Stimulated activated memory B cell treated with anti-CD40 and anti-IgM and Interleukin-4, amounts not matched to agents 10 μg/mL and 1 μg/mL and 100 μg/mL, for 72 hours (primary cell): ENCODE measurements at regions not wholly inside any gene's neighbourhood (a gene's known extent, or its start where the extent isn't known, plus 50 kb on each side); places are given as distances from the start of the nearest gene placed in this dataset.

ENCODE experiments used
- ATAC-seq: fragments of 150-1000 bp; cut with Tn5 transposase; 2 replicates; pipeline ENCODE4 v1.10.0; 2021
- H3K27ac Mint-ChIP-seq: one replicate; pipeline ENCODE4 v1.8.0; 2022; ENCODE audit warnings: mild to moderate bottlenecking, mixed read lengths
- H3K27me3 Mint-ChIP-seq: one replicate; pipeline ENCODE4 v1.8.0; 2022; ENCODE audit warnings: mixed read lengths
- H3K36me3 Mint-ChIP-seq: one replicate; pipeline ENCODE4 v1.8.0; 2022; ENCODE audit warnings: mixed read lengths
- H3K4me1 Mint-ChIP-seq: one replicate; pipeline ENCODE4 v1.8.0; 2022; ENCODE audit warnings: mixed read lengths
- H3K4me3 Mint-ChIP-seq: one replicate; pipeline ENCODE4 v1.8.0; 2022; ENCODE audit warnings: mild to moderate bottlenecking, moderate library complexity, mixed read lengths
- H3K9me3 Mint-ChIP-seq: one replicate; pipeline ENCODE4 v1.8.0; 2022; ENCODE audit warnings: mixed read lengths

- H3K36me3 Mint-ChIP-seq, result no peaks in the 10 kb centered on the region
- no peaks in the 10 kb centered on the region for H3K27me3 Mint-ChIP-seq
- H3K4me1 Mint-ChIP-seq, result no peaks in the 10 kb centered on the region
- ATAC-seq, result no peak
- H3K27ac Mint-ChIP-seq, result no peak overlapping the region
- H3K9me3 Mint-ChIP-seq, result peaks cover 5% of the 10 kb centered on the region
- H3K4me3 Mint-ChIP-seq, result no peak overlapping the region
Measured at GRCh38 chr6:98137391-98137790, 697.0 kb upstream of the POU3F2 start.

- H3K4me3 Mint-ChIP-seq, result no peak overlapping the region
- no peak overlapping the region for H3K27ac Mint-ChIP-seq
- H3K4me1 Mint-ChIP-seq, result no peaks in the 10 kb centered on the region
- H3K36me3 Mint-ChIP-seq, result peaks cover 5% of the 10 kb centered on the region
- H3K27me3 Mint-ChIP-seq, result no peaks in the 10 kb centered on the region
- ATAC-seq, result no peak
- H3K9me3 Mint-ChIP-seq, result peaks cover 20% of the 10 kb centered on the region
Measured at GRCh38 chr6:98142839-98143238, 691.5 kb upstream of the POU3F2 start.

- Mint-ChIP-seq H3K4me1 (no peaks in the 10 kb centered on the region), H3K36me3 (peaks cover 5% of the 10 kb centered on the region), H3K27ac (no peak overlapping the region), H3K27me3 (no peaks in the 10 kb centered on the region), H3K4me3 (no peak overlapping the region), H3K9me3 (peaks cover 18% of the 10 kb centered on the region)
- no peak for ATAC-seq
Measured at GRCh38 chr6:98146656-98147055, 687.7 kb upstream of the POU3F2 start.

- Mint-ChIP-seq H3K9me3 (peaks cover 7% of the 10 kb centered on the region), H3K27me3 (no peaks in the 10 kb centered on the region), H3K36me3 (no peaks in the 10 kb centered on the region), H3K27ac (no peak overlapping the region), H3K4me1 (no peaks in the 10 kb centered on the region), H3K4me3 (no peak overlapping the region)
- no peak for ATAC-seq
Measured at GRCh38 chr6:98156580-98156979, 677.8 kb upstream of the POU3F2 start.

GRCh38 chr6:98179606-98180005 is 654.8 kb upstream of the POU3F2 start:
- peaks cover 11% of the 10 kb centered on the region for H3K9me3 Mint-ChIP-seq

GRCh38 chr6:98200084-98200483 is 634.3 kb upstream of the POU3F2 start:
- Mint-ChIP-seq H3K36me3 (no peaks in the 10 kb centered on the region), H3K9me3 (peaks cover 5% of the 10 kb centered on the region), H3K4me1 (no peaks in the 10 kb centered on the region), H3K27me3 (no peaks in the 10 kb centered on the region), H3K27ac (no peak overlapping the region), H3K4me3 (no peak overlapping the region)
- no peak for ATAC-seq

More at GRCh38 chr6:98179606-98180005, 654.8 kb upstream of the POU3F2 start:
- Mint-ChIP-seq H3K36me3 (no peaks in the 10 kb centered on the region), H3K27me3 (no peaks in the 10 kb centered on the region), H3K4me3 (no peak overlapping the region), H3K27ac (no peak overlapping the region), H3K4me1 (no peaks in the 10 kb centered on the region)
- peak; percentile 47 for ATAC-seq

- H3K36me3 Mint-ChIP-seq, result no peaks in the 10 kb centered on the region
- H3K4me1 Mint-ChIP-seq, result no peaks in the 10 kb centered on the region
- H3K4me3 Mint-ChIP-seq, result no peak overlapping the region
- ATAC-seq, result no peak
- H3K27me3 Mint-ChIP-seq, result no peaks in the 10 kb centered on the region
- peaks cover 3% of the 10 kb centered on the region for H3K9me3 Mint-ChIP-seq
- no peak overlapping the region for H3K27ac Mint-ChIP-seq
Measured at GRCh38 chr6:98203170-98203806, 631.1 kb upstream of the POU3F2 start.

- no peaks in the 10 kb centered on the region for H3K27me3 Mint-ChIP-seq
- H3K4me1 Mint-ChIP-seq, result no peaks in the 10 kb centered on the region
- H3K9me3 Mint-ChIP-seq, result no peaks in the 10 kb centered on the region
- no peak overlapping the region for H3K4me3 Mint-ChIP-seq
- no peak overlapping the region for H3K27ac Mint-ChIP-seq
- no peaks in the 10 kb centered on the region for H3K36me3 Mint-ChIP-seq
- no peak for ATAC-seq
Measured at GRCh38 chr6:98212468-98212867, 621.9 kb upstream of the POU3F2 start.

GRCh38 chr6:98215531-98215930 is 618.8 kb upstream of the POU3F2 start:
- H3K36me3 Mint-ChIP-seq, result no peaks in the 10 kb centered on the region
- H3K4me1 Mint-ChIP-seq, result no peaks in the 10 kb centered on the region
- ATAC-seq, result no peak
- H3K27me3 Mint-ChIP-seq, result no peaks in the 10 kb centered on the region
- H3K27ac Mint-ChIP-seq, result no peak overlapping the region
- peaks cover 2% of the 10 kb centered on the region for H3K9me3 Mint-ChIP-seq
- no peak overlapping the region for H3K4me3 Mint-ChIP-seq

GRCh38 chr6:98230250-98230649 is 604.1 kb upstream of the POU3F2 start:
- H3K27me3 Mint-ChIP-seq, result no peaks in the 10 kb centered on the region
- H3K9me3 Mint-ChIP-seq, result peaks cover 16% of the 10 kb centered on the region
- H3K27ac Mint-ChIP-seq, result no peak overlapping the region
- no peak for ATAC-seq
- no peak overlapping the region for H3K4me3 Mint-ChIP-seq
- H3K36me3 Mint-ChIP-seq, result no peaks in the 10 kb centered on the region
- no peaks in the 10 kb centered on the region for H3K4me1 Mint-ChIP-seq

- no peak overlapping the region for H3K4me3 Mint-ChIP-seq
- ATAC-seq, result no peak
- no peaks in the 10 kb centered on the region for H3K4me1 Mint-ChIP-seq
- H3K27me3 Mint-ChIP-seq, result no peaks in the 10 kb centered on the region
- H3K36me3 Mint-ChIP-seq, result no peaks in the 10 kb centered on the region
- no peak overlapping the region for H3K27ac Mint-ChIP-seq
- peaks cover 10% of the 10 kb centered on the region for H3K9me3 Mint-ChIP-seq
Measured at GRCh38 chr6:98239057-98239456, 595.3 kb upstream of the POU3F2 start.

- Mint-ChIP-seq H3K36me3 (no peaks in the 10 kb centered on the region), H3K4me3 (no peak overlapping the region), H3K4me1 (no peaks in the 10 kb centered on the region), H3K27ac (no peak overlapping the region), H3K9me3 (peaks cover 5% of the 10 kb centered on the region), H3K27me3 (no peaks in the 10 kb centered on the region)
- ATAC-seq, result no peak
Measured at GRCh38 chr6:98241630-98242029, 592.7 kb upstream of the POU3F2 start.

- Mint-ChIP-seq H3K9me3 (peaks cover 9% of the 10 kb centered on the region), H3K4me3 (no peak overlapping the region), H3K27ac (no peak overlapping the region), H3K27me3 (no peaks in the 10 kb centered on the region), H3K4me1 (no peaks in the 10 kb centered on the region), H3K36me3 (no peaks in the 10 kb centered on the region)
- ATAC-seq, result no peak
Measured at GRCh38 chr6:98254624-98255023, 579.8 kb upstream of the POU3F2 start.

- Mint-ChIP-seq H3K4me1 (no peaks in the 10 kb centered on the region), H3K4me3 (no peak overlapping the region), H3K36me3 (no peaks in the 10 kb centered on the region), H3K27me3 (no peaks in the 10 kb centered on the region), H3K27ac (no peak overlapping the region), H3K9me3 (peaks cover 3% of the 10 kb centered on the region)
- ATAC-seq, result no peak
Measured at GRCh38 chr6:98260382-98260781, 574.0 kb upstream of the POU3F2 start.

- Mint-ChIP-seq H3K27ac (no peak overlapping the region), H3K4me1 (no peaks in the 10 kb centered on the region), H3K36me3 (no peaks in the 10 kb centered on the region), H3K27me3 (no peaks in the 10 kb centered on the region), H3K9me3 (no peaks in the 10 kb centered on the region), H3K4me3 (no peak overlapping the region)
- no peak for ATAC-seq
Measured at GRCh38 chr6:98272060-98272459, 562.3 kb upstream of the POU3F2 start.

- Mint-ChIP-seq H3K27me3 (no peaks in the 10 kb centered on the region), H3K27ac (no peak overlapping the region), H3K9me3 (no peaks in the 10 kb centered on the region), H3K4me1 (no peaks in the 10 kb centered on the region), H3K4me3 (no peak overlapping the region), H3K36me3 (no peaks in the 10 kb centered on the region)
- ATAC-seq, result no peak
Measured at GRCh38 chr6:98274691-98275090, 559.7 kb upstream of the POU3F2 start.

GRCh38 chr6:98280492-98280891 is 553.9 kb upstream of the POU3F2 start:
- Mint-ChIP-seq H3K27me3 (no peaks in the 10 kb centered on the region), H3K36me3 (no peaks in the 10 kb centered on the region), H3K9me3 (no peaks in the 10 kb centered on the region), H3K4me3 (no peak overlapping the region), H3K4me1 (no peaks in the 10 kb centered on the region), H3K27ac (no peak overlapping the region)
- ATAC-seq, result no peak
